ENCODE measurements at regions not wholly inside any gene's neighbourhood (a gene's known extent, or its start where the extent isn't known, plus 50 kb on each side); places are given as distances from the start of the nearest gene placed in this dataset.

DNA sequence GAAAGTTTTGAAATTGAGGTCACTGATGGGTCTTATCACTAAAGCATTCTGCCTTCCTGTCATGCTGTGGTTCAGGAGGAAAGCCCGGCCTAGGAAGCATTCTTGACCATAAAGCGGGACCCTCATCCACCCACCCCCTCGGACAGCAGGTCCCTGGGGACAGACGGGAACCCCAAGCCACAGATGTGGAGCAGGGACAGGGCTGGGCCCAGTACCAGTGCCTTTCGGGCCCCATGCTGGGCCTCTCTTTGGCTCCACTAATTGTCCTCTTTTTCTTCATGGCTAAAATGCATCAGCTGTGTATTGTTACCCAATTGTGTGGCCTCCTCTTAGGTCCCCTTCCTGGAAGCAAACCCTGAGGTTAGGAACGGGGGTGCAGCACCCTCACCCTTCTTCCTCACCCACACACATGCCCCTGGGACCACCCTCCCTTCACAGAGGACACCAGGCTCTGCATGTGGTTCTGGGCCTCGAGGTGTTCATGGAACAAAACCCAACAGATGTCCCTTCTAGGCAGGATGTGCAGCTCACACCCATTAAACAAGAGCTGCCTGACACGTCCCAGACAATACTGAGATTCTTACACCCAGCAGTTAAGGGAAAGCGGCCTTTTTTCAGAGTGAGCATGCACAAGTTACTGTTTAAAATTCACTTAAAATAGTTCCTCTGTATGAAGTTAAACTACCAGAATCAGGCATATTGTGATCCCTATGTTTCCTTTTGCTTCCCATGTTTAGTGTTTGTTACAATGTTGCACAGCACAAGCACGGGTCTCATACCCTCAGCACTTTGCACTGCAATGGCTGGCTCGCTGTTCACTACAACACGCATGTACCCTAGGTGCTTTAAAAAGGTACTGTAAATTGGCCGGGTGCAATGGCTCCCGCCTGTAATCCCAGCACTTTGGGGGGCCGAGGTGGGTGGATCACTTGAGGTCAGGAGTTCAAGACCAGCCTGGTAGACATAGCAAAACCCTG lies 807.6 kb downstream of the BRD1 start:
- no peak overlapping the region for H3K14ac ChIP-seq (replicated peaks; ENCODE audit: low read depth, low read length)
- in situ Hi-C loops (cut with MboI; ENCODE audit: low sequenced_read_pairs) (no loop called here), intact Hi-C loops (cut with micrococcal nuclease) (no loop called here), dilution Hi-C loops (cut with HindIII; ENCODE audit: low sequenced_read_pairs, unreplicated experiment) (no loop called here)
- H4K91ac ChIP-seq (ENCODE audit: insufficient read depth, low read depth, low read length): no peak overlapping the region
- H2BK120ac ChIP-seq (ENCODE audit: low read depth, low read length): no peak overlapping the region
- no peak overlapping the region for H3K4me3 ChIP-seq (ENCODE audit: insufficient read depth, low read depth, low read length)
- H4K5ac ChIP-seq (ENCODE audit: low read depth, low read length): no peak overlapping the region
- H3K4ac ChIP-seq (ENCODE audit: low read depth, low read length): no peak overlapping the region
- no peak overlapping the region for H2AK9ac ChIP-seq (replicated peaks; ENCODE audit: low read depth, low read length, poor library complexity)
- no peaks in the 10 kb centered on the region for H3K79me1 ChIP-seq (ENCODE audit: low read depth in 1 of 2, low read length in 2 of 2)
- peaks cover 59% of the 10 kb centered on the region for H3K9me3 ChIP-seq (ENCODE audit: control insufficient read depth, insufficient read depth, low read length)
- ATAC-seq (ENCODE audit: low read depth) (no peak), DNase-seq (no peak)
- H3K4me2 ChIP-seq (ENCODE audit: low read depth, low read length): no peak overlapping the region
- H4K8ac ChIP-seq (ENCODE audit: low read depth in 2 of 2, low read length in 2 of 2): no peak overlapping the region
- TF ChIP-seq NFE2L2 (IDR thresholded peaks at IDR 0.05; ENCODE audit: low read depth, low read length) (no peak), BHLHE40 (IDR thresholded peaks at IDR 0.05; ENCODE audit: low read depth, low read length) (no peak), MAFK (IDR thresholded peaks at IDR 0.05; ENCODE audit: low read depth, low read length) (no peak), FOS (IDR thresholded peaks at IDR 0.05; ENCODE audit: low read depth, low read length) (no peak), SMC3 (IDR thresholded peaks at IDR 0.05; ENCODE audit: low read depth, low read length) (no peak), RFX5 (IDR thresholded peaks at IDR 0.05; ENCODE audit: low read depth, low read length) (no peak), POLR2A (IDR thresholded peaks at IDR 0.05; ENCODE audit: low read depth, low read length) (no peak)
- TF ChIP-seq, protein P1, sequence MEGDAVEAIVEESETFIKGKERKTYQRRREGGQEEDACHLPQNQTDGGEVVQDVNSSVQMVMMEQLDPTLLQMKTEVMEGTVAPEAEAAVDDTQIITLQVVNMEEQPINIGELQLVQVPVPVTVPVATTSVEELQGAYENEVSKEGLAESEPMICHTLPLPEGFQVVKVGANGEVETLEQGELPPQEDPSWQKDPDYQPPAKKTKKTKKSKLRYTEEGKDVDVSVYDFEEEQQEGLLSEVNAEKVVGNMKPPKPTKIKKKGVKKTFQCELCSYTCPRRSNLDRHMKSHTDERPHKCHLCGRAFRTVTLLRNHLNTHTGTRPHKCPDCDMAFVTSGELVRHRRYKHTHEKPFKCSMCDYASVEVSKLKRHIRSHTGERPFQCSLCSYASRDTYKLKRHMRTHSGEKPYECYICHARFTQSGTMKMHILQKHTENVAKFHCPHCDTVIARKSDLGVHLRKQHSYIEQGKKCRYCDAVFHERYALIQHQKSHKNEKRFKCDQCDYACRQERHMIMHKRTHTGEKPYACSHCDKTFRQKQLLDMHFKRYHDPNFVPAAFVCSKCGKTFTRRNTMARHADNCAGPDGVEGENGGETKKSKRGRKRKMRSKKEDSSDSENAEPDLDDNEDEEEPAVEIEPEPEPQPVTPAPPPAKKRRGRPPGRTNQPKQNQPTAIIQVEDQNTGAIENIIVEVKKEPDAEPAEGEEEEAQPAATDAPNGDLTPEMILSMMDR (conservative IDR thresholded peaks at IDR 0.05; ENCODE audit: low read depth, low read length): no peak
- no peak overlapping the region for H2BK5ac ChIP-seq (ENCODE audit: low read depth, low read length, poor library complexity, severe bottlenecking)
- H3K36me3 ChIP-seq (ENCODE audit: control insufficient read depth, insufficient read depth, low read length): no peaks in the 10 kb centered on the region
- H4K20me1 ChIP-seq (ENCODE audit: insufficient read depth, low read length): no peaks in the 10 kb centered on the region
- no peak overlapping the region for H2BK20ac ChIP-seq (ENCODE audit: low read depth, low read length)
- POLR2A ChIA-PET (ENCODE audit: unreplicated experiment): no interaction called here
- no peak overlapping the region for H3K23ac ChIP-seq (ENCODE audit: low read depth, low read length)
- no TSS peak for BruUV-seq (replicated peaks)
- H2AFZ ChIP-seq (replicated peaks; ENCODE audit: low read length, poor library complexity): no peak overlapping the region
- CTCF ChIA-PET: no interaction called here
- 57% methylated on average over 2 of the region's 15 CpGs; no CpG with 5 or more reads in 1 of the 2 experiments for WGBS, 2 experiments (ENCODE audit: extremely low coverage in 2 of 2, insufficient read length in 1 of 2)
- no peak overlapping the region for H3K9ac ChIP-seq (ENCODE audit: low read depth, low read length)
- no peak overlapping the region for H3K18ac ChIP-seq (ENCODE audit: low read depth, low read length)
- H3K4me1 ChIP-seq (ENCODE audit: control insufficient read depth, insufficient read depth, low read length): no peaks in the 10 kb centered on the region
- no peaks in the 10 kb centered on the region for H3K27me3 ChIP-seq (ENCODE audit: control insufficient read depth, insufficient read depth, low read length)
- no peak overlapping the region for H2BK15ac ChIP-seq (ENCODE audit: low read depth, low read length)
- H3K9me1 ChIP-seq (ENCODE audit: insufficient read depth, low read length): no peaks in the 10 kb centered on the region
- no peak overlapping the region for H3K27ac ChIP-seq (ENCODE audit: insufficient read depth, low read length)
- no peak overlapping the region for H2AK5ac ChIP-seq (ENCODE audit: low read depth, low read length)
- H3K56ac ChIP-seq (ENCODE audit: extremely low read depth, insufficient read depth, low read length): no peak overlapping the region

All from IMR-90 (cell line).